Activated gamma-delta T cell treated with Interleukin-2 at 50 U/mL for 16 hours (primary cell): ENCODE measurements at regions not wholly inside any gene's neighbourhood (a gene's known extent, or its start where the extent isn't known, plus 50 kb on each side); places are given as distances from the start of the nearest gene placed in this dataset.
A peak's percentile ranks its signal among the peaks of the same experiment; 100 is the strongest.
"Not testable (repeated sequence)": the region's sequence is repeated elsewhere in the genome, so short reads cannot be mapped to it uniquely, and the experiment has no call there.

Experiments used
- DNase-seq: peaks from one replicate; pipeline ENCODE4 v3.0.0-alpha.2; 2020

- no peak for DNase-seq
Measured at GRCh38 chr2:195342061-195342460, 315.0 kb upstream of the SLC39A10 start.

- DNase-seq: no peak
Measured at GRCh38 chr2:195338856-195339255, 318.2 kb upstream of the SLC39A10 start.

GRCh38 chr2:195337597-195337996 lies 319.4 kb upstream of the SLC39A10 start:
- DNase-seq: no peak

- DNase-seq: no peak
Measured at GRCh38 chr2:195333869-195334268, 323.2 kb upstream of the SLC39A10 start.

GRCh38 chr2:195331966-195332365 lies 325.1 kb upstream of the SLC39A10 start:
- DNase-seq: no peak

GRCh38 chr2:195331129-195331528 lies 325.9 kb upstream of the SLC39A10 start:
- DNase-seq: no peak

GRCh38 chr2:195330513-195330956 lies 326.5 kb upstream of the SLC39A10 start:
- DNase-seq: no peak

- not testable (repeated sequence) for DNase-seq
Measured at GRCh38 chr2:195329784-195330183, 327.2 kb upstream of the SLC39A10 start.

GRCh38 chr2:195326537-195326936 lies 330.5 kb upstream of the SLC39A10 start:
- no peak for DNase-seq

- DNase-seq: no peak
Measured at GRCh38 chr2:195322324-195322723, 334.7 kb upstream of the SLC39A10 start.

GRCh38 chr2:195320413-195320973 lies 336.5 kb upstream of the SLC39A10 start:
- DNase-seq: no peak

- no peak for DNase-seq
Measured at GRCh38 chr2:195319548-195320412, 337.2 kb upstream of the SLC39A10 start.

GRCh38 chr2:195319112-195319460 lies 337.9 kb upstream of the SLC39A10 start:
- DNase-seq: no peak

GRCh38 chr2:195318440-195319111 lies 338.4 kb upstream of the SLC39A10 start:
- DNase-seq: peak; percentile 24

GRCh38 chr2:195317550-195317949 lies 339.5 kb upstream of the SLC39A10 start:
- no peak for DNase-seq

- no peak for DNase-seq
Measured at GRCh38 chr2:195316486-195316885, 340.5 kb upstream of the SLC39A10 start.

- DNase-seq: no peak
Measured at GRCh38 chr2:195313962-195314361, 343.1 kb upstream of the SLC39A10 start.

- DNase-seq: no peak
Measured at GRCh38 chr2:195312662-195313061, 344.4 kb upstream of the SLC39A10 start.

GRCh38 chr2:195308163-195308562 lies 348.9 kb upstream of the SLC39A10 start:
- DNase-seq: no peak

- DNase-seq: no peak
Measured at GRCh38 chr2:195307751-195308150, 349.3 kb upstream of the SLC39A10 start.

GRCh38 chr2:195304310-195304709 lies 352.7 kb upstream of the SLC39A10 start:
- no peak for DNase-seq

GRCh38 chr2:195300631-195301030 lies 356.4 kb upstream of the SLC39A10 start:
- no peak for DNase-seq

- DNase-seq: no peak
Measured at GRCh38 chr2:195299600-195299999, 357.4 kb upstream of the SLC39A10 start.

- no peak for DNase-seq
Measured at GRCh38 chr2:195296490-195296889, 360.5 kb upstream of the SLC39A10 start.
